Caco-2 (cell line): ENCODE measurements at regions not wholly inside any gene's neighbourhood (a gene's known extent, or its start where the extent isn't known, plus 50 kb on each side); places are given as distances from the start of the nearest gene placed in this dataset.

Experiments
- BruUV-seq: library from RNA; stranded (reverse); fragments of 400-500 nt; replicated peaks from 2 replicates; lab custom pipeline; 2021; lab: Mats Ljungman, UMichigan
- CTCF ChIA-PET: fragments of 300-600 bp; sonication (Branson Sonifier 250); formaldehyde crosslinking; loops from one replicate; lab custom pipeline; 2022; ENCODE audit warnings: antibody characterized with exemption; lab: Charles Lee
- POLR2A ChIA-PET: fragments of 300-600 bp; sonication (Branson Sonifier 250); formaldehyde crosslinking; loops from one replicate; lab custom pipeline; 2022; ENCODE audit warnings: antibody characterized with exemption; lab: Charles Lee
- DNase-seq, 2 experiments: peaks; one replicate each; pipeline versions ENCODE4 v3.0.0 to v3.0.0-alpha.2; 2020 to 2022
- H3K27me3 ChIP-seq: replicated peaks from 2 replicates; pipeline ENCODE4 v1.6.0; 2011; ENCODE audit warnings: low read length; ENCODE audit not compliant: control insufficient read depth, insufficient read depth
- H3K36me3 ChIP-seq: 2 replicates; pipeline ENCODE4 v1.5.1; 2011; ENCODE audit warnings: low read length; ENCODE audit not compliant: control insufficient read depth, insufficient read depth
- H3K4me1 ChIP-seq: fragments of 250-450 bp; sonication (Bioruptor Pico); 2 replicates; pipeline ENCODE4 v1.5.1; 2020; ENCODE audit warnings: mild to moderate bottlenecking
- H3K4me3 ChIP-seq: 2 replicates; pipeline ENCODE4 v1.5.1; 2011; ENCODE audit warnings: low read depth, mild to moderate bottlenecking, control low read depth, low read length
- H3K9me3 ChIP-seq: fragments of 250-450 bp; sonication (Bioruptor Pico); 2 replicates; pipeline ENCODE4 v1.5.1; 2020; ENCODE audit warnings: mild to moderate bottlenecking, moderate library complexity
- H3K27ac Mint-ChIP-seq: one replicate; pipeline ENCODE4 v1.8.0; 2022; ENCODE audit warnings: mixed read lengths; ENCODE audit not compliant: unreplicated experiment
- H3K27me3 Mint-ChIP-seq: one replicate; pipeline ENCODE4 v1.8.0; 2022; ENCODE audit warnings: mixed read lengths; ENCODE audit not compliant: insufficient read depth, unreplicated experiment
- H3K36me3 Mint-ChIP-seq: one replicate; pipeline ENCODE4 v1.8.0; 2022; ENCODE audit warnings: mild to moderate bottlenecking, mixed read lengths; ENCODE audit not compliant: insufficient read depth, unreplicated experiment
- H3K4me1 Mint-ChIP-seq: one replicate; pipeline ENCODE4 v1.8.0; 2022; ENCODE audit warnings: low read depth, mixed read lengths; ENCODE audit not compliant: unreplicated experiment
- H3K4me3 Mint-ChIP-seq: one replicate; pipeline ENCODE4 v1.8.0; 2022; ENCODE audit warnings: mild to moderate bottlenecking, moderate library complexity, mixed read lengths; ENCODE audit not compliant: unreplicated experiment
- H3K9me3 Mint-ChIP-seq: one replicate; pipeline ENCODE4 v1.8.0; 2022; ENCODE audit warnings: mixed read lengths; ENCODE audit not compliant: unreplicated experiment
- CTCF ChIP-seq, 2 experiments: fragments of 200-600 bp in 1 of 2; IDR thresholded peaks; 1 replicate in 1 of 2; 2 replicates in 1 of 2; pipeline versions ENCODE4 v1.5.1 to v1.8.0; 2011 to 2022; ENCODE audit warnings: antibody characterized with exemption in 1 of 2, control low read depth in 1 of 2, inconsistent platforms in 1 of 2, low read depth in 1 of 2, low read length in 1 of 2, mild to moderate bottlenecking in 1 of 2, moderate library complexity in 1 of 2; ENCODE audit not compliant: insufficient read depth in 1 of 2, severe bottlenecking in 1 of 2, unreplicated experiment in 1 of 2
- intact Hi-C: fragments of 100-400 bp; cut with micrococcal nuclease; formaldehyde crosslinking; loops from one replicate; pipeline ENCODE4 v1.10.0; 2022; ENCODE audit not compliant: unreplicated experiment

DNA sequence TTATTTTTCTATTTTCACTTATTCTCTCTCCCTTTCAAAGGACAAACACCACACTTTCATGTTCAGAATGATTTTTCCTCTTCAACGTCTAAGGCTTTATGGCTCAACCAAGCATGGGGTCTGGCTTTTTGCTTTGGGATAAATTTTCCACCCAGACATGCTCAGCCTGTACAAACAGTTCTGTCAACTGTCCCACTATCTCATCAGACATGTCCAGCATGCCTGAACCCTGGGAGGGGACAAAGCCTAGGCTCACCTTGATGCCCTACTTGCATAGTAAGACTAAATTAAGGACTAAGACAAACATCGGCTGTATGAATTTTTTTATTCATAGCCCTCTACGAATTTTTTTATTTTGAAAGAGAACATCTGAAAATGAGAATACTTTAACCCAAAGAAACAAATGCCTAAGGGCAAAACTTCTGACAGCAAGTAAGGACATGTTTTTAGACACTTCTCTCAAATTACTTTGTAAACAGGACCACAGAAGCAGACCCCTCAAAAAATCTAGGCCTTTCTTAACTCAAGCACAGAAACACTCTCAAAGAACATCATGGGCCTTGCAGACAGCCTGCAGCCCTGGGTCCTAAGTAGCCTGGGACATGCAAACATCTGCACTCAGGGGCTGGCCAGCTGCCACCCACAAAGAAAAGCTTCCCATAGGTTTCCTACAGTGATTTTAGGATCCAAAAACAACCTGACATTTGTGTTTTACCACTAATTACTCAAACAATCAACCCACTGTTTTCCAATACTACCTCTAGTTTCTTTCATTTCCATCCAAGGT lies 72.3 kb upstream of the PALMD start:
- no TSS peak for BruUV-seq
- TF ChIP-seq CTCF (IDR thresholded peaks at IDR 0.05; ENCODE audit: insufficient read depth in 1 of 2, low read depth in 1 of 2, low read length in 1 of 2, severe bottlenecking in 1 of 2, unreplicated experiment in 1 of 2) = no peak

GRCh38 chr1:99577313-99577712 lies 68.6 kb upstream of the PALMD start:
- intact Hi-C loops = no loop called here
- TF ChIP-seq CTCF (IDR thresholded peaks at IDR 0.05; ENCODE audit: insufficient read depth in 1 of 2, low read depth in 1 of 2, low read length in 1 of 2, severe bottlenecking in 1 of 2, unreplicated experiment in 1 of 2) = no peak
- no peaks in the 10 kb centered on the region for H3K9me3 ChIP-seq
- no peaks in the 10 kb centered on the region for H3K4me1 ChIP-seq
- no peak overlapping the region for H3K27ac Mint-ChIP-seq
- no peak overlapping the region for H3K4me3 Mint-ChIP-seq
- H3K4me1 Mint-ChIP-seq = peaks cover 8% of the 10 kb centered on the region
- H3K36me3 ChIP-seq = no peaks in the 10 kb centered on the region
- BruUV-seq = no TSS peak
- no peaks in the 10 kb centered on the region for H3K36me3 Mint-ChIP-seq
- no peaks in the 10 kb centered on the region for H3K27me3 ChIP-seq
- POLR2A ChIA-PET = no interaction called here
- H3K27me3 Mint-ChIP-seq = peaks cover 2% of the 10 kb centered on the region
- no peaks in the 10 kb centered on the region for H3K9me3 Mint-ChIP-seq
- H3K4me3 ChIP-seq = no peak overlapping the region
- DNase-seq = no peak
- CTCF ChIA-PET = no interaction called here

More for the DNA sequence above, 72.3 kb upstream of the PALMD start:
- Mint-ChIP-seq H3K27me3 (peaks cover 2% of the 10 kb centered on the region), H3K9me3 (no peaks in the 10 kb centered on the region), H3K4me3 (no peak overlapping the region), H3K4me1 (peaks cover 15% of the 10 kb centered on the region), H3K36me3 (no peaks in the 10 kb centered on the region), H3K27ac (no peak overlapping the region)
- DNase-seq = no peak
- Histone ChIP-seq H3K4me1 (no peaks in the 10 kb centered on the region), H3K4me3 (no peak overlapping the region), H3K27me3 (no peaks in the 10 kb centered on the region), H3K36me3 (no peaks in the 10 kb centered on the region), H3K9me3 (no peaks in the 10 kb centered on the region)
- POLR2A ChIA-PET = no interaction called here
- CTCF ChIA-PET = no interaction called here
- intact Hi-C loops = no loop called here

GRCh38 chr1:99579691-99580172 lies 66.2 kb upstream of the PALMD start:
- Histone ChIP-seq H3K9me3 (no peaks in the 10 kb centered on the region), H3K4me1 (no peaks in the 10 kb centered on the region), H3K4me3 (no peak overlapping the region), H3K27me3 (no peaks in the 10 kb centered on the region), H3K36me3 (no peaks in the 10 kb centered on the region)
- Mint-ChIP-seq H3K9me3 (no peaks in the 10 kb centered on the region), H3K27me3 (no peaks in the 10 kb centered on the region), H3K27ac (no peak overlapping the region), H3K4me3 (no peak overlapping the region), H3K36me3 (no peaks in the 10 kb centered on the region), H3K4me1 (no peaks in the 10 kb centered on the region)
- intact Hi-C loops = no loop called here
- no peak for TF ChIP-seq CTCF (IDR thresholded peaks at IDR 0.05; ENCODE audit: insufficient read depth in 1 of 2, low read depth in 1 of 2, low read length in 1 of 2, severe bottlenecking in 1 of 2, unreplicated experiment in 1 of 2)
- no peak for DNase-seq
- no TSS peak for BruUV-seq
- CTCF ChIA-PET = no interaction called here
- POLR2A ChIA-PET = no interaction called here
